ENCODE measurements at regions not wholly inside any gene's neighbourhood (a gene's known extent, or its start where the extent isn't known, plus 50 kb on each side); places are given as distances from the start of the nearest gene placed in this dataset.
"Not testable (repeated sequence)": the region's sequence is repeated elsewhere in the genome, so short reads cannot be mapped to it uniquely, and the experiment has no call there.

GRCh38 chr11:83344521-83344920 is 58.4 kb upstream of the CCDC90B start:
- not testable (repeated sequence) for H2BK12ac ChIP-seq (ENCODE audit: insufficient read length, low read depth, low read length); H3K27ac Mint-ChIP-seq; H3K18ac ChIP-seq (ENCODE audit: insufficient read length, low read depth, low read length); H3K4me3 Mint-ChIP-seq; H2BK5ac ChIP-seq (ENCODE audit: insufficient read length, low read length); H3K4me2 ChIP-seq (ENCODE audit: insufficient read depth, insufficient read length, low read length); H4K5ac ChIP-seq (ENCODE audit: insufficient read length, low read depth, low read length); H2AFZ ChIP-seq (ENCODE audit: low read length); H3K9me3 ChIP-seq (ENCODE audit: control insufficient read depth, low read depth, low read length); H2BK120ac ChIP-seq (ENCODE audit: low read depth, low read length, poor library complexity, severe bottlenecking); H3K27me3 ChIP-seq (ENCODE audit: insufficient read depth, low read length); H3K27ac ChIP-seq (ENCODE audit: insufficient read length, low read depth, low read length); H3K4me1 ChIP-seq (ENCODE audit: insufficient read depth, low read length); H4K20me1 ChIP-seq (ENCODE audit: control insufficient read depth, insufficient read depth, insufficient read length); H4K8ac ChIP-seq (replicated peaks; ENCODE audit: insufficient read length, low read depth, low read length); H2AK5ac ChIP-seq (ENCODE audit: insufficient read length, low read length); H2BK20ac ChIP-seq (ENCODE audit: low read depth, low read length, poor library complexity, severe bottlenecking); H4K91ac ChIP-seq (ENCODE audit: insufficient read length, low read depth, low read length); H3K4ac ChIP-seq (ENCODE audit: low read depth, low read length); H3K79me1 ChIP-seq (ENCODE audit: insufficient read depth, low read depth, low read length, poor library complexity, severe bottlenecking); DNase-seq; H3T11ph ChIP-seq (ENCODE audit: low read length); H3K27me3 Mint-ChIP-seq (ENCODE audit: low read depth); H3K23me2 ChIP-seq (ENCODE audit: insufficient read length, low read depth, low read length, poor library complexity, severe bottlenecking); H2BK15ac ChIP-seq (ENCODE audit: low read depth, low read length); H3K56ac ChIP-seq (ENCODE audit: insufficient read length, low read depth, low read length); H3K9ac ChIP-seq (ENCODE audit: extremely low read depth, insufficient read length, low read length); H3K23ac ChIP-seq (ENCODE audit: insufficient read length, low read depth, low read length); H3K14ac ChIP-seq (ENCODE audit: insufficient read depth, low read length); H3K79me2 ChIP-seq (ENCODE audit: insufficient read depth, low read length)
- peaks cover 14 to 21% of the 10 kb centered on the region in 2 experiments for H3K4me1 Mint-ChIP-seq
- peaks cover 12 to 35% (median 19%) of the 10 kb centered on the region in 3 experiments for H3K36me3 Mint-ChIP-seq (ENCODE audit: insufficient read depth in 1 of 3, low read depth in 3 of 3)
- H3K9me3 Mint-ChIP-seq, result peaks cover 29 to 34% of the 10 kb centered on the region in 2 experiments
- no CpG with 5 or more reads among the region's 9 CpGs for WGBS (ENCODE audit: extremely low coverage, insufficient read length, low lambda C conversion rate)
